ENCODE measurements at regions not wholly inside any gene's neighbourhood (a gene's known extent, or its start where the extent isn't known, plus 50 kb on each side); places are given as distances from the start of the nearest gene placed in this dataset.

DNA sequence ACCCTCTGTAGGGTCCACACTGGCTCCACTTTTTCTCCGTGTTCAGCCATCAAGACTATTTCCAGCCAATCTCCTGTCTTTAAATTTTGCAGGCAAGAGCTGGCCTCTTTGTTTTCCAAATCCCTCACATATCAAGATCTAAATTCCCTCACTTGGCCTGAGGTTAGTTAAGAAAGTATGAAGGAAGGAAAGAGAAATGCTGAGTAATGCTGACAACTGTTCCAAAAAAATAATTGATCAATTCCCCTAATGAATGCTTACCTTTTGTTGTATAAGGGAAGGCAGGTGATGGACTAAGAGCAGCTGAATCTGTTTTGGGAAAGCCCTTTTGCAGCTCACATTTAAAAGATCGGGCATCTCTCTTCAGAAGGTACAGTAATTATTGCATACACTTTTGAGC lies 105.1 kb upstream of the KCNJ16 start:
- TF ChIP-seq EZH2phosphoT487 (IDR thresholded peaks at IDR 0.05; ENCODE audit: insufficient read depth, low read depth) (no peak), EZH2 (IDR thresholded peaks at IDR 0.05; ENCODE audit: insufficient read depth, poor library complexity, severe bottlenecking) (no peak)

All from GM23248 (cell line).